ENCODE measurements at regions not wholly inside any gene's neighbourhood (a gene's known extent, or its start where the extent isn't known, plus 50 kb on each side); places are given as distances from the start of the nearest gene placed in this dataset.

DNA sequence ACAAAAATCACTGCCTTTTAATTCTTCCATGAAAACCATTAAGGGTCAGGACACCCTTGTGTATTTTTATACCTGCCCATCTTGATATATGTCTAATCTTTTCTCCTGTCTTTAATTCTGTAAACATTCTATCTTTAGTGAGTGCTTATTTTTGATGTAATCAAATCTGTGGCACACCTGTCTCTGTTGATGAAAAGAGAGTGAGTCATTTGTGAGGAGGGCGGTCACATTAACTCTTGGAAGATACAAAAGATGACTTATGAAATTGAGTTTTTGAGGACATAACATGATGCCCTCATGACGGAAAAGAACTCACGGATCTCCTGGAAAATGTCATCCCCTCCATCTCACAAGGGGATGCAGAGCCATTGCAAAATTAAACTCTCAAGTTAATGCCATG, 206.5 kb upstream of the PGR start:
- TF ChIP-seq, protein P1, sequence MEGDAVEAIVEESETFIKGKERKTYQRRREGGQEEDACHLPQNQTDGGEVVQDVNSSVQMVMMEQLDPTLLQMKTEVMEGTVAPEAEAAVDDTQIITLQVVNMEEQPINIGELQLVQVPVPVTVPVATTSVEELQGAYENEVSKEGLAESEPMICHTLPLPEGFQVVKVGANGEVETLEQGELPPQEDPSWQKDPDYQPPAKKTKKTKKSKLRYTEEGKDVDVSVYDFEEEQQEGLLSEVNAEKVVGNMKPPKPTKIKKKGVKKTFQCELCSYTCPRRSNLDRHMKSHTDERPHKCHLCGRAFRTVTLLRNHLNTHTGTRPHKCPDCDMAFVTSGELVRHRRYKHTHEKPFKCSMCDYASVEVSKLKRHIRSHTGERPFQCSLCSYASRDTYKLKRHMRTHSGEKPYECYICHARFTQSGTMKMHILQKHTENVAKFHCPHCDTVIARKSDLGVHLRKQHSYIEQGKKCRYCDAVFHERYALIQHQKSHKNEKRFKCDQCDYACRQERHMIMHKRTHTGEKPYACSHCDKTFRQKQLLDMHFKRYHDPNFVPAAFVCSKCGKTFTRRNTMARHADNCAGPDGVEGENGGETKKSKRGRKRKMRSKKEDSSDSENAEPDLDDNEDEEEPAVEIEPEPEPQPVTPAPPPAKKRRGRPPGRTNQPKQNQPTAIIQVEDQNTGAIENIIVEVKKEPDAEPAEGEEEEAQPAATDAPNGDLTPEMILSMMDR (IDR thresholded peaks at IDR 0.05; ENCODE audit: low read depth, low read length) = no peak
- no peak for TF ChIP-seq EZH2phosphoT487 (IDR thresholded peaks at IDR 0.05; ENCODE audit: low read depth)
